Natural killer cell (primary cell): ENCODE measurements at regions not wholly inside any gene's neighbourhood (a gene's known extent, or its start where the extent isn't known, plus 50 kb on each side); places are given as distances from the start of the nearest gene placed in this dataset.
"Not testable (repeated sequence)": the region's sequence is repeated elsewhere in the genome, so short reads cannot be mapped to it uniquely, and the experiment has no call there.

ENCODE experiments used
- ATAC-seq, 3 donors: fragments of 150-1000 bp in 2 of 3; fragments of 200-7000 bp in 1 of 3; cut with Tn5 transposase; 1 replicate in 1 of 3; 2 replicates in 2 of 3; pipeline ENCODE4 v1.10.0; 2021; ENCODE audit warnings: mild to moderate bottlenecking in 2 of 3, moderate library complexity in 2 of 3
- DNase-seq, 2 donors: peaks; one replicate each; pipeline versions ENCODE4 v3.0.0 to v3.0.0-alpha.2; 2013 to 2021; ENCODE audit warnings: mixed read lengths in 1 of 2
- H3K27ac ChIP-seq: one replicate; pipeline ENCODE4 v1.5.1; 2013; ENCODE audit warnings: mild to moderate bottlenecking, low read length
- H3K27me3 ChIP-seq: one replicate; pipeline ENCODE4 v1.6.1; 2013; ENCODE audit warnings: low read length; ENCODE audit not compliant: control insufficient read depth, insufficient read depth
- H3K36me3 ChIP-seq: one replicate; pipeline ENCODE4 v1.6.1; 2013; ENCODE audit warnings: low read length; ENCODE audit not compliant: control insufficient read depth, insufficient read depth
- H3K4me1 ChIP-seq: one replicate; pipeline ENCODE4 v1.6.1; 2013; ENCODE audit warnings: low read length; ENCODE audit not compliant: control insufficient read depth, insufficient read depth
- H3K4me3 ChIP-seq: one replicate; pipeline ENCODE4 v1.5.1; 2013; ENCODE audit warnings: low read length
- H3K9me3 ChIP-seq: one replicate; pipeline ENCODE4 v1.6.1; 2013; ENCODE audit warnings: low read length; ENCODE audit not compliant: control insufficient read depth, insufficient read depth
- H3K27ac Mint-ChIP-seq, 2 donors: one replicate each; pipeline ENCODE4 v1.8.0; 2022; ENCODE audit warnings: mild to moderate bottlenecking in 2 of 2, mixed read lengths in 2 of 2, moderate library complexity in 1 of 2
- H3K27me3 Mint-ChIP-seq, 2 donors: one replicate each; pipeline ENCODE4 v1.8.0; 2022; ENCODE audit warnings: low read depth in 2 of 2, mixed read lengths in 2 of 2
- H3K36me3 Mint-ChIP-seq: one replicate; pipeline ENCODE4 v1.8.0; 2022; ENCODE audit warnings: mixed read lengths
- H3K4me1 Mint-ChIP-seq, 2 donors: one replicate each; pipeline ENCODE4 v1.8.0; 2022; ENCODE audit warnings: mixed read lengths in 2 of 2
- H3K4me3 Mint-ChIP-seq: one replicate; pipeline ENCODE4 v1.8.0; 2022; ENCODE audit warnings: mild to moderate bottlenecking, moderate library complexity, mixed read lengths
- H3K9me3 Mint-ChIP-seq, 2 donors: one replicate each; pipeline ENCODE4 v1.8.0; 2022; ENCODE audit warnings: mixed read lengths in 2 of 2
- CTCF ChIP-seq: fragments of 200-600 bp; IDR thresholded peaks from one replicate; pipeline ENCODE4 v1.8.0; 2022; ENCODE audit warnings: antibody characterized with exemption
- WGBS: methylation state at CpG from one replicate; pipeline ENCODE4 v1.1.7; 2013; ENCODE audit warnings: missing lambda C conversion rate; ENCODE audit not compliant: insufficient coverage; 5-methylcytosine and 5-hydroxymethylcytosine counted together
- intact Hi-C: fragments of 100-400 bp; cut with micrococcal nuclease; formaldehyde crosslinking; loops from one replicate; pipeline ENCODE4 v1.14.2; 2022

- Histone ChIP-seq H3K27me3 (no peaks in the 10 kb centered on the region), H3K27ac (no peak overlapping the region), H3K9me3 (peaks cover 4% of the 10 kb centered on the region), H3K4me1 (peaks cover 3% of the 10 kb centered on the region), H3K36me3 (no peaks in the 10 kb centered on the region), H3K4me3 (no peak overlapping the region)
- no peak for DNase-seq
- Mint-ChIP-seq H3K27ac (peak overlapping the region in 1 of 2 donors; percentile 8), H3K9me3 (peaks cover 2 to 7% of the 10 kb centered on the region in 2 donors), H3K4me3 (no peak overlapping the region), H3K36me3 (peaks cover 7% of the 10 kb centered on the region), H3K27me3 (no peaks in the 10 kb centered on the region), H3K4me1 (peaks cover 20 to 22% of the 10 kb centered on the region in 2 donors)
- no CpG with 5 or more reads among the region's 1 CpG for WGBS
- intact Hi-C loops, result no loop called here
- ATAC-seq, result peak in 1 of 3 donors; percentile 39
- no peak for TF ChIP-seq CTCF
Measured at GRCh38 chr4:184335520-184335919, 117.8 kb upstream of the ENPP6 start.

GRCh38 chr4:184333446-184333845 lies 115.8 kb upstream of the ENPP6 start:
- intact Hi-C loops, H3K27ac ChIP-seq, H3K9me3 Mint-ChIP-seq, DNase-seq, H3K27me3 Mint-ChIP-seq, H3K36me3 ChIP-seq, H3K4me3 ChIP-seq, H3K27ac Mint-ChIP-seq, H3K27me3 ChIP-seq, H3K36me3 Mint-ChIP-seq, H3K9me3 ChIP-seq: not testable (repeated sequence)
- WGBS, result 81% methylated on average over 14 of the region's 14 CpGs
- peak in 2 of 3 donors; percentile 44 to 47 for ATAC-seq
- Mint-ChIP-seq H3K4me3 (peak overlapping the region; percentile 11), H3K4me1 (peaks cover 30 to 32% of the 10 kb centered on the region in 2 donors)
- peaks cover 20% of the 10 kb centered on the region for H3K4me1 ChIP-seq

GRCh38 chr4:184331268-184331995 lies 113.8 kb upstream of the ENPP6 start:
- no peaks in the 10 kb centered on the region for H3K27me3 Mint-ChIP-seq
- H3K4me3 ChIP-seq, result no peak overlapping the region
- 71% methylated on average over 5 of the region's 7 CpGs for WGBS
- TF ChIP-seq CTCF, result no peak
- no peaks in the 10 kb centered on the region for H3K9me3 ChIP-seq
- no peak overlapping the region for H3K27ac Mint-ChIP-seq
- H3K36me3 Mint-ChIP-seq, result no peaks in the 10 kb centered on the region
- intact Hi-C loops, result no loop called here
- H3K4me1 ChIP-seq, result peaks cover 25% of the 10 kb centered on the region
- H3K27me3 ChIP-seq, result no peaks in the 10 kb centered on the region
- H3K27ac ChIP-seq, result peak overlapping the region; percentile 5
- H3K36me3 ChIP-seq, result no peaks in the 10 kb centered on the region
- ATAC-seq, result no peak
- DNase-seq, result no peak
- peaks cover 30 to 32% of the 10 kb centered on the region in 2 donors for H3K4me1 Mint-ChIP-seq
- H3K4me3 Mint-ChIP-seq, result no peak overlapping the region
- H3K9me3 Mint-ChIP-seq, result no peaks in the 10 kb centered on the region

GRCh38 chr4:184330517-184331094 lies 112.9 kb upstream of the ENPP6 start:
- H3K36me3 Mint-ChIP-seq, H3K27me3 ChIP-seq, DNase-seq, H3K27ac ChIP-seq, H3K27me3 Mint-ChIP-seq, H3K9me3 Mint-ChIP-seq, H3K4me3 Mint-ChIP-seq, H3K9me3 ChIP-seq, ATAC-seq, intact Hi-C loops, H3K36me3 ChIP-seq, H3K4me3 ChIP-seq: not testable (repeated sequence)
- WGBS, result 88% methylated on average over 5 of the region's 5 CpGs
- Mint-ChIP-seq H3K27ac (peak overlapping the region; percentile 50 to 51), H3K4me1 (peaks cover 24 to 26% of the 10 kb centered on the region in 2 donors)
- peaks cover 25% of the 10 kb centered on the region for H3K4me1 ChIP-seq
